T-helper 1 cell treated with Interleukin-12 subunit alpha and Interleukin-12 subunit beta and Interleukin-4 antibody, amounts not matched to agents 30 μg/mL and 1 μg/mL, for 36 hours (primary cell): ENCODE measurements at regions not wholly inside any gene's neighbourhood (a gene's known extent, or its start where the extent isn't known, plus 50 kb on each side); places are given as distances from the start of the nearest gene placed in this dataset.

Source experiments
- H3K27ac Mint-ChIP-seq: one replicate; pipeline ENCODE4 v1.8.0; 2021; ENCODE audit warnings: mild to moderate bottlenecking, mixed read lengths
- H3K27me3 Mint-ChIP-seq: one replicate; pipeline ENCODE4 v1.8.0; 2021; ENCODE audit warnings: low read depth, mixed read lengths
- H3K36me3 Mint-ChIP-seq: one replicate; pipeline ENCODE4 v1.8.0; 2021; ENCODE audit warnings: low read depth, mixed read lengths
- H3K4me1 Mint-ChIP-seq: one replicate; pipeline ENCODE4 v1.8.0; 2021; ENCODE audit warnings: low read depth, mixed read lengths
- H3K4me3 Mint-ChIP-seq: one replicate; pipeline ENCODE4 v1.8.0; 2021; ENCODE audit warnings: mild to moderate bottlenecking, moderate library complexity, mixed read lengths
- H3K9me3 Mint-ChIP-seq: one replicate; pipeline ENCODE4 v1.8.0; 2021; ENCODE audit warnings: mixed read lengths

DNA sequence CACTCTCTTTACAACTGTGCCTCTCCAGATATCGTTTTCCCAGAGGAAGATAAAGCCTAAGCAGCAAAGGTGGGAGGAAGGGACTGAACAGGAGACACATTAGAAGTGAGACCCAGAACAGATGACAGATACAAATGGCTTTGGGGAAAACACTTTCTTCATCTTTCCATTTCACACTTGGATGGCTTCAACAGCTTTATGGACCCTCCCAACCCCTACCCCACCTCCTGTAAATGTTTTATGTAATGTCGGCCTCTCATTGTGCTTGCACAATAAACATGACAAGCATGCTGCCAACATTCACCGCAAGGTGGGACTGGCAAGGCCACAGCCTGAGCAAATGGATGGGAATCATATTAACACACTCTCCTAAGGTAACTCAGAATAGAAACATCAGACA, 1088.6 kb downstream of the TUSC7 start:
- Mint-ChIP-seq H3K27ac (no peak overlapping the region), H3K27me3 (no peaks in the 10 kb centered on the region)

DNA sequence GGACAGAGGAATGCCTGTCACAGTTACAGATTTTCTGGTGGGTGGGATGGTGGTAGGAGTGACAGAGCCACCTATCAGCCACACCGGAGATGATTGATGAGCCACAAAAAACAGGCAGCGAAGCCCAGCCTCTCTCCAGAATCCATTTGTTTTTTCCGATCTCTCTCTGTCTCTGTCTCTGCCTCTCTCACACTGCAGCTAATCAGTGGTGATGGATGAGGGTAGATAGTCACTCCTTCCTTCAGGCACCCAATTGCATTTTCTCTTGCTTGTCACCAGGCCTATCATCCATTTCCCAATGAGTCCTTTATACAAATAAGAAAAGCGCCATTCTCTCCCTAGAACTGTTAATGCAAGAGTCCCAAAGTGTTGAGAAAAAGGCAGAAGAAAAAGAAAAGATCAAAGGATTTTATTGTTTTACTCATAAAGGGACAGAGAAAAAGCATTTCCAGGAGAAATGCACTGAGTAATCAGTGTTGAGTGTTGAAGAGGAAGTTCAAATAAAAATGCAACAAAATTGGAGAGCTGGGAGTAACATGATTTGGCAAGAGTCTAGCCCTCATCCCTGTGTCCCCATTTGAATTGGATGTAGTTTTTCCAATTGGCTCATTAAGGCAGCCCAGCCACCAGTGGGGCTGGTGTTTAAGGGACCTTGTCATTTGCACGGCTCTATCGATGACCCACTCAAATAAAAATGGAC, 1089.3 kb downstream of the TUSC7 start:
- Mint-ChIP-seq H3K4me1 (no peaks in the 10 kb centered on the region), H3K36me3 (no peaks in the 10 kb centered on the region), H3K27ac (no peak overlapping the region), H3K9me3 (no peaks in the 10 kb centered on the region), H3K27me3 (no peaks in the 10 kb centered on the region), H3K4me3 (no peak overlapping the region)

More for the DNA sequence above, 1088.6 kb downstream of the TUSC7 start:
- Mint-ChIP-seq H3K4me3 (no peak overlapping the region), H3K36me3 (no peaks in the 10 kb centered on the region), H3K4me1 (no peaks in the 10 kb centered on the region), H3K9me3 (no peaks in the 10 kb centered on the region)

DNA sequence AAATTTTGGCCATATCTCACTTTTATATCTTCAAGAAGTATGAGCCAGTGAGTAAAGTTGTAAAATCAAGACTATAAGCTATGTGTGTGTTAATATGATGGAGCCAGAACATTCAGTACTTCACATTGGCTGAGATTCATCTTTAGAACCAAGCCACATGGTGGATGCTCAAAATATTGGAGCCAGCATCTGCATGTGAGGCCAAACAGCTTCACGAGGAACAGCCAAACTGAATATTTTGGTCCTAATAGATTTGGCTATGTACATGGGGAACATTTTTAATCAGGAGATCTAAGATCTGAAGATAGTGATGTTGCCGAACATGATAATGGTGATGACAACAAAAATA, 1089.8 kb downstream of the TUSC7 start:
- Mint-ChIP-seq H3K27me3 (no peaks in the 10 kb centered on the region), H3K27ac (no peak overlapping the region), H3K36me3 (no peaks in the 10 kb centered on the region), H3K4me3 (no peak overlapping the region), H3K4me1 (no peaks in the 10 kb centered on the region), H3K9me3 (no peaks in the 10 kb centered on the region)

GRCh38 chr3:117801912-117802239, 1092.3 kb downstream of the TUSC7 start:
- H3K4me1 Mint-ChIP-seq = no peaks in the 10 kb centered on the region
- no peaks in the 10 kb centered on the region for H3K36me3 Mint-ChIP-seq
- peaks cover 2% of the 10 kb centered on the region for H3K9me3 Mint-ChIP-seq
- no peak overlapping the region for H3K4me3 Mint-ChIP-seq
- no peaks in the 10 kb centered on the region for H3K27me3 Mint-ChIP-seq
- no peak overlapping the region for H3K27ac Mint-ChIP-seq

GRCh38 chr3:117809186-117810081, 1099.9 kb downstream of the TUSC7 start:
- Mint-ChIP-seq H3K36me3 (no peaks in the 10 kb centered on the region), H3K27me3 (no peaks in the 10 kb centered on the region), H3K9me3 (peaks cover 2% of the 10 kb centered on the region), H3K4me3 (no peak overlapping the region), H3K27ac (no peak overlapping the region), H3K4me1 (no peaks in the 10 kb centered on the region)

DNA sequence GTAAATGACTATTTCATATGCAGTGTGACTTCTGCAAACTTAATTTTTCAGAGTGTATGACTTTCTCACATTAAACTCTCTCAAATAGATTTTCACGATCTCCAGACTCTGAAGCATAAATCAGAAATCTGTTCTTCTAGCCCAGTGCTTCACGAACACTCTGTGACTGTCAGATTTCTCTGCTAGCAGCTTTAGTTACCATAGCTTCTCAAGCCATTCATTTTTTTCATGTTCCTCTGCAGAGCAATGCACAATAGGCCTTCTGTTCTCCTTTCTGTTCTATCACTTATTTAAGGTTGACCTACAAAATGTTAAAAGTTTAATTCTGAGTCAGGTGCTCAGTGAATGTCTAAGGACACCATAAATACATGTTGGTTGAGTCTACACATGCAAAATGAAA, 1102.2 kb downstream of the TUSC7 start:
- Mint-ChIP-seq H3K4me1 (no peaks in the 10 kb centered on the region), H3K4me3 (no peak overlapping the region), H3K27me3 (no peaks in the 10 kb centered on the region), H3K27ac (no peak overlapping the region), H3K36me3 (no peaks in the 10 kb centered on the region), H3K9me3 (no peaks in the 10 kb centered on the region)

DNA sequence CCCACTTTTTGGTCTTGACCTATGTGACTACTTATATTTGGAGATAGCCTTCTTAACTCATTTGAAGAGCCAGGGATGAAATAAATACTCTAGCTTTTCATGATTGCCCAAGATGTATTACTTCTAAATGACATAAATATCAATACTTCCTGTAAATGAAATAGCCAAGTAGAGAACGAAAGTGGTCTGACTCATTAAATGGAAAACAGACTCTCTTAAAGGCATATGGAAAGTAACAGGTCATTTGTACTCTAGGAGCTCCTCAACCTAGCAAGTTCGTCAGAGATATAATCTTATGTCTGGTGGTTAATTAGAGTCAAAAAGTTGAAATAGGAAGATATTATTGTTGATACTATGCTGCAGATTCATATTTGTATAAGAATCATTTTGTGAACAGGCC, 1105.4 kb downstream of the TUSC7 start:
- no peaks in the 10 kb centered on the region for H3K27me3 Mint-ChIP-seq
- H3K9me3 Mint-ChIP-seq = no peaks in the 10 kb centered on the region
- no peak overlapping the region for H3K27ac Mint-ChIP-seq
- H3K4me1 Mint-ChIP-seq = no peaks in the 10 kb centered on the region
- H3K36me3 Mint-ChIP-seq = no peaks in the 10 kb centered on the region
- H3K4me3 Mint-ChIP-seq = no peak overlapping the region

GRCh38 chr3:117817103-117817502, 1107.5 kb downstream of the TUSC7 start:
- H3K4me3 Mint-ChIP-seq = no peak overlapping the region

GRCh38 chr3:117818592-117818991, 1109.0 kb downstream of the TUSC7 start:
- H3K27me3 Mint-ChIP-seq = no peaks in the 10 kb centered on the region
- no peak overlapping the region for H3K4me3 Mint-ChIP-seq
- H3K4me1 Mint-ChIP-seq = no peaks in the 10 kb centered on the region
- H3K36me3 Mint-ChIP-seq = no peaks in the 10 kb centered on the region
- no peak overlapping the region for H3K27ac Mint-ChIP-seq
- no peaks in the 10 kb centered on the region for H3K9me3 Mint-ChIP-seq

More at GRCh38 chr3:117817103-117817502, 1107.5 kb downstream of the TUSC7 start:
- Mint-ChIP-seq H3K4me1 (no peaks in the 10 kb centered on the region), H3K27me3 (no peaks in the 10 kb centered on the region), H3K9me3 (no peaks in the 10 kb centered on the region), H3K27ac (no peak overlapping the region), H3K36me3 (no peaks in the 10 kb centered on the region)

DNA sequence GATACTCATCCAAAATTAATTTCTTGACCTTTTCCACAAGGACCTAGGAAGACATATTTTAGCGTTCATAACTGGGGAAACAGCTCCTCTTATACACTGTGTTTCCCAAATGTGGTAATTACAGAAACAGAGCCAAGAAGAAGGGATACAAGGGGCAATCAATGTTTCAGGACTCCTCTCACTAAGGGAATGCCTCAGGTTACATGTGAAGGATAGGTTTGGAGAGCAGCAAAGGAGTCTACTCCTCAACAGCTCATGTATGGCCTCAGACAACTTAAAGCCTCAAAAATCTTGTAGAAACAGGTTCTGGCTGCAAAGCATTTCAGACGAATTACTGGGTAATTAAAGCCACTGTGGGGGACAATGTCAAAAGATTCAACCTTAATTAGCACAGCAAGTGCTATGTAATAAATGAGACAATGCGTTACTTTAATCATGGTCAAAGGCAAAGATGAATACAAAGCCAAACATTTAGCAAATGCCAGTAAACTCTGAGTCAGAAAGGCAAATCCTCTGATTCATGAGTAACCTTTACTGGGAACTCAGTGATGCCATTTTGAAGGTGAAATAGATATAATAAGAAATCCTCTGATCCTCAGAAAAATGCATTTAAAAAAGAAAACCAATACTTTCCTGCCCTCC, 1111.2 kb downstream of the TUSC7 start:
- Mint-ChIP-seq H3K27me3 (no peaks in the 10 kb centered on the region), H3K36me3 (no peaks in the 10 kb centered on the region), H3K27ac (no peak overlapping the region), H3K4me1 (no peaks in the 10 kb centered on the region), H3K9me3 (no peaks in the 10 kb centered on the region), H3K4me3 (no peak overlapping the region)

DNA sequence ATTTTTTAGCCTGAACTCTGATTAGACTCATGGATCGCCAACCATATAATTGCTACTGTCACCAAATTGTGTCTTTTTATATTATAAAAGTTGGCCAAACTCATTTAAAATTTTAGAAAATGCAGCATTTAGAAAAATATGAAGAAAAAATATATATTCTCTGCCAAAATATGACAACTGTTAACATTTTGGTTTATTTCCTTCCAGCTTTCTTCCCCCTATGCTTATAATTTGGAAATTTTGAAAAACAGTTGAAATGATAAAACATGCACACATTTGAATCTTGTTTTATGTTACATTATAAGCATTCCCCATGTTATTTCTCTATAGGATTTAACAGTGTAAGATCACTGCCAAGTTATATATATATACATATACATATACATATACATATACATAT, 1112.8 kb downstream of the TUSC7 start:
- Mint-ChIP-seq H3K27ac (no peak overlapping the region), H3K4me1 (no peaks in the 10 kb centered on the region), H3K9me3 (no peaks in the 10 kb centered on the region), H3K36me3 (no peaks in the 10 kb centered on the region), H3K4me3 (no peak overlapping the region), H3K27me3 (no peaks in the 10 kb centered on the region)

GRCh38 chr3:117836296-117836695, 1126.7 kb downstream of the TUSC7 start:
- H3K36me3 Mint-ChIP-seq = no peaks in the 10 kb centered on the region
- H3K27me3 Mint-ChIP-seq = no peaks in the 10 kb centered on the region
- H3K4me1 Mint-ChIP-seq = no peaks in the 10 kb centered on the region

DNA sequence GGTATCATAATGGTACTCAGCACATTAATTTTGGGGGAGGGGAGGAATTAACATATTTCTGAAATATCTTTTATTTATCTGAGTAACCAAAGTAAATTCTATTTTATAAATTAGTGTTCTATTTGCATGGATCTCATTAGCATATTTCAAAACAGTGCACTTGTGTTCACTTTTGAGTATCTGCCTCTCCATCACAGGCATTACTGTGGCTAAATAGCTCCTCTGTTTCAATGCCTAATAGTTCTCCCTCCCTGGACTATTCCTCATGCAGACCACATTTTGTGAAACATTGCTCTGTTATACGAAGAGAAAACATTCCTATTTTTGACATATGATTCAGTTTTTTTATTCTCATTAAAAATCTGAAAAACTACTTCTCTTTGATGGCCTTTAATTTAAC, 1127.8 kb downstream of the TUSC7 start:
- H3K9me3 Mint-ChIP-seq = no peaks in the 10 kb centered on the region
- no peak overlapping the region for H3K27ac Mint-ChIP-seq
- H3K27me3 Mint-ChIP-seq = no peaks in the 10 kb centered on the region
- no peak overlapping the region for H3K4me3 Mint-ChIP-seq
- no peaks in the 10 kb centered on the region for H3K36me3 Mint-ChIP-seq
- no peaks in the 10 kb centered on the region for H3K4me1 Mint-ChIP-seq

More at GRCh38 chr3:117836296-117836695, 1126.7 kb downstream of the TUSC7 start:
- Mint-ChIP-seq H3K9me3 (no peaks in the 10 kb centered on the region), H3K27ac (no peak overlapping the region), H3K4me3 (no peak overlapping the region)

DNA sequence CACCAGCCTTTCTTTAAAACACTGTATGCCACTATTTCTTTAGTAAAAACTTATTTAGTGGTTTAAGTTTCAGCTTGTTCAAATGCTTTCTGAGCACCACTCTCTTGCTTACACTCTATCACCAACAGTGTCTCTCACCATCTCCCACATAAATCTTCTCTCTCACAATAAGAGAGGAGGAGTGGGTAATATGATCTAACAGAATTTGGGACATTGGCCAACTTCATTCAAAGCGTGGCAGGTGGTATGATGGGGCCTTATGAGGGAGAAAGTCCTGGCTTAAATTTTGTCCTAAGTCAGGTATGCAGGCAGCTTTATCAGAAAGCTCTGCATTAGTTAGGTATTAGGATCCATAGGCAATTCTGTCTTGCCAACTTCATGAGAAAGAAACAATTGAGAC, 1132.5 kb downstream of the TUSC7 start:
- H3K27me3 Mint-ChIP-seq = no peaks in the 10 kb centered on the region
- H3K27ac Mint-ChIP-seq = no peak overlapping the region
- H3K4me1 Mint-ChIP-seq = no peaks in the 10 kb centered on the region
- no peaks in the 10 kb centered on the region for H3K9me3 Mint-ChIP-seq
- H3K4me3 Mint-ChIP-seq = no peak overlapping the region
- no peaks in the 10 kb centered on the region for H3K36me3 Mint-ChIP-seq

DNA sequence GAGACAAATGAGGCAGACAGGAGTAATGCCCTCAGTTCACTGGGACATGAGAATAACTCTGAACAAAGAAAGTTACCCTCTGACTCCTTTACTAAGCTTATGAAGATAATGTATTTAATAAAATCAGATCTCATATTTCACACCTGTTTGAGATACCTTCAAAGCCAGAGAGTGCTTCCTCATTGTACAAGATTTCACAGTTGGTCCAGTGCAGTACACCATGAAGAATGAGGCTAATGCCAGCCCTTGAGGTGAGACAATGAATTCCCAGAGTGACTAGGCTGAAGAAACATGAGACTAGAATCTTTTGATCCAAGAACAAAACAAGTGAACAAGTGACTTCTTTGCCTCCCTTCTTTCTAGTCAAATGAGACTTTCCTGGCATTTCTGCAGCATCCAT, 1133.8 kb downstream of the TUSC7 start:
- no peak overlapping the region for H3K27ac Mint-ChIP-seq
- no peaks in the 10 kb centered on the region for H3K9me3 Mint-ChIP-seq
- no peaks in the 10 kb centered on the region for H3K4me1 Mint-ChIP-seq
- H3K27me3 Mint-ChIP-seq = no peaks in the 10 kb centered on the region
- no peaks in the 10 kb centered on the region for H3K36me3 Mint-ChIP-seq
- H3K4me3 Mint-ChIP-seq = no peak overlapping the region
